NCI-H2107 (cell line): ENCODE measurements at regions not wholly inside any gene's neighbourhood (a gene's known extent, or its start where the extent isn't known, plus 50 kb on each side); places are given as distances from the start of the nearest gene placed in this dataset.

Experiments used
- DNase-seq: peaks from one replicate; lab custom pipeline; 2025; lab: John Stamatoyannopoulos, UW

DNA sequence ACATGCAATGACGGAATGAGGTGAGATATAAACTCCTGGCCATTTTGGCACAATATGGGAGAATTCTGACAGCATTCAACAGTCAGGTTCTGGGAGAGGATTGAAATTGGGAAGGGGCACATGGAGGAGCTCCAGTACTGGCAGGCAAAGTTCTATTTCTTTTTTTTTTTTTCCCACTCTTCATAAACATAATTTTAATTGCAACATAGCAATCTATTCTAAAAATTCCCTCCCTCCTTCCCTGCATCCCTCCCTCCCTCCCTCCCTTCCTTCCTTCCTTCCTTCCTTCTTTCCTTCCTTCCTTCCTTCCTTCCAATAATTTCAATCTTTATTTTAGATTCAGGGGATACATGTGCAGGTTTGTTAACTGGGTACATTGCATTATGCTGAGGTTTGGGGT is 93.2 kb downstream of the PTCSC3 start:
- DNase-seq: no peak

DNA sequence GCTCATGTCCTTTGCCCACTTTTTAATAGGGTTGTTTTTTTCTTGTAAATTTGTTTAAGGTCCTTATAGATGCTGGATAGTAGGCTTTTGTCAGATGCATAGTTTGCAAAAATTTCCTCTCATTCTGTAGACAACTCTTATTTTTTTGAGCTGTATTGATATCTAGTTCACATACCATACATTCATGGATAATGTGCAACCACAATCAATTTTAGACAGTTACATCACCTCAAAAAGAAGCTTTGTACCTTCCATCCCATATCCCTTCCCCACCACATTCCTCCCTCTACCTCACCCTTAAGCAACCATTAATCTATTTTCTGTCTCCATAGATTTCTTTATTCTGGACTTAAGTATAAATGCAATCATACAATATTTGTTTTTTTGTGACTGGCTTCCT is 98.4 kb downstream of the PTCSC3 start:
- no peak for DNase-seq

DNA sequence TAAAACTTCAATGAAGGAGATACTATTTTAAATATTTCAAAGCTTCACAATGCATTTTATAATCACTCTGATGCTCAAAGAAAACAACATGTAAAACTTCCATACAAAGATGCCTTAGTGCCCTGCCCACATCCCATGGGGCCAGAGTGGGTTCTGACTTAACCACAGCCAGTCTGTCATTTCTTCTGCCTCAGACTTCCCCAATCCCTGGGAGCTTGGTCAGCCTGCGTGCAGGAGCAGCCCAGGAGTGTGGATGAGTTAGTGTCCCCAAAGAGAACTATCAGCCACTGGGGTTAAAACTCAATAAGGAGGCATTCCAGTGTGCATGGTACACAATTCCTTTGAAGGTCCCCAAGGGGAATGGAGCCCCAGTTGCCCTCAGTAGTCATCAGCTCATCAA is 100.3 kb downstream of the PTCSC3 start:
- no peak for DNase-seq

DNA sequence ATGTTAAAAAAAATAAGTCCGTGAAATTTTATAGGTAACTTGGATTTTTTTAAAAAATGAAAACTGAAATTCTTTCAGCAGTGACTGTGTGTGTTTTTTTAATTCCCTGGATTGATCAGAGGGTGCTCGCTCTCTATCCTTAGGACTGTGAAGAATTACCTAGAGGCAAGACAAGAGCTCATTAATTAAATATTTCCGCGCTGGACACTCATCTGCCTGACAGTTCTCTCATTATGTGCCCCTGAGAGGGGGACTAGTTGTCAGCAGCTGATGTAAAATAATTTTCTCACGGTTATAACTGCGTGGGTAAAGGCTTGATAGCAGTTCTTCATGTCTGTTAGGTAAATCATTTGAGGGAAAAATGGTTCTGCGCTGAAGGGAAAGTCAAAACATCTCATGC is 101.3 kb downstream of the PTCSC3 start:
- no peak for DNase-seq

DNA sequence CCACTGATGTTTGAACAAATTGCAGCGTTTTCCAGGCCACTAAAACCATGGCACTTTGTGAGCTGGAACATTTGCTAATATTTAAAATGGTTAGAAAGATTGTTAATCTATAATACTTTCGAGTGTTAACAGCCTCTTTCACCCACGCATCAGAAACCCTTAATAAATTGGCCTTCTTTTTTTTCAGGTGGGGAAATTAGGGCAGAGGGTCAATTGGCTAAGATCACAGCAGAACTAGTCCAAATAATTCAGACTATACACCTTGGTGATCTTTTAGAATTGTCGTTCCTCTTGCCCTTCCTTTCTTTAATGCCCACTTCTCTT is 105.8 kb downstream of the PTCSC3 start:
- DNase-seq: no peak

DNA sequence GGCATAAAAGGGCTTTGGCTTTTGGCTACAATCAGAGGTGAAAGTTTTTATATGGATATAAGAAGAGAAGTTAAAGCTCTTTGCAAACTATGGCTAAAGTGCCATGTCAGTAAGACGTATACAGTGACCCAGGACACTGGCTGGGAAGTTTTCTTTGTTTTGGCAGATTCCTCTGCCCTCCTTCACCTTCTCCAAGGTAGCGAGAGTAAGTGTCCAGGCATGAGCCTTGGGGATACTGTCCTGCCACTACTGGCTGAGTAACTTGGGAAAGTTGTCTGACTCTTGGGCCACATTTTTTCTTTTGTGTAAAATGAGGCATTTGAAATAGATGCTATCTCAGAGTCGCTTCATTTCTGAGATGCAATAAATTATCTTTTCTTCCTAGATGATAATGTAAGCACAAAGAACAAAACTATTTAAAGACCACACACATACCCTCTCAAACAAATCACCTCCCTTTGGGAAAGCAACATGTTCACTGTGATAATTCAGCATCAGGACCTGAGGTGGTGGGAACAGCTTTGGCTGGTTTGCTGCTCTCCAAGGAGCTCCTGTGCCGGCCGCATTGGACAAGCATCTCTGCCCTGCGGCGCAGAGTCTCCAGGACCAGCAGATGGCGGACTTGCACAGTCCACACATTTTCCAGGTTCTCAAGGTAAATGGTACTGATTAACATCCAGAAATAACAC is 106.3 kb downstream of the PTCSC3 start:
- peak; percentile 92 for DNase-seq

- DNase-seq: peak; percentile 76
These were observed 107.0 kb downstream of the PTCSC3 start for GRCh38 chr14:36069535-36069900.

GRCh38 chr14:36068777-36069534 is 107.6 kb downstream of the PTCSC3 start:
- peak; percentile 38 for DNase-seq

DNA sequence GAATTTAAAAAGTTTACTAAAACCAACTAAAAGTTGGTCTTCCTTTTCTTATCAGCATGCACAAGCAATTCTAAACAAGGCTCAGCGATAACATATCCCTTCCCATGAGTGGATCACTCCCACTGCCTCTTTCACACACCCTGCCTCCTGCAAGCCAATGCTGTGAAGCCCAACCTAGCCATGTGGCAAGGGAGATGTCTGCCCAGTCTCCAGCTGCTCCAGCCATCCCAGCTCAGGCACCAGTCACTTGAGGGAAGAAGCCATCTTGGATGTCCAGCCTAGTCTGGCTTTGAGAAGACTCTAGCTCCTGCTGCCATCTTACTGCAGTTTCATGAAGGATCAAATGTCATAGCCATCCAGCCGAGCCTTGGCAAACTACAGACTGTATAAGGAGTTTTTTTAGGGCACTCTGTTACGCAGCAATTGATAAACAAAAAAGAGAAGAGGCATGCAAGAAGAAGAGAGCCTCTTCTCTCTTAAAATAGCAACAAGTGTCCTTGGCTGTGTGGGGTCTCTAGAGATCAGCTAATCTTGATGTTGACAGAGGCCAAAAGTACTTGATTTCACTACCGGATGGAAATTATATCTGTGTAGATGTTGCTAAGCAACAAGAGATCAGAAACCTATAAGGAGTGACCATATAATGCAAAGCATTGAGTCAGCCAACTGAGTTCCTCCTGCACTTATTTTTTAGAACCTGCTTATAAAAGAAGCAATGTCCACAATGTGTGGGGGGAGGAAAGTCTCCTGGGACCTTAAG is 108.9 kb downstream of the PTCSC3 start:
- DNase-seq: peak; percentile 22

DNA sequence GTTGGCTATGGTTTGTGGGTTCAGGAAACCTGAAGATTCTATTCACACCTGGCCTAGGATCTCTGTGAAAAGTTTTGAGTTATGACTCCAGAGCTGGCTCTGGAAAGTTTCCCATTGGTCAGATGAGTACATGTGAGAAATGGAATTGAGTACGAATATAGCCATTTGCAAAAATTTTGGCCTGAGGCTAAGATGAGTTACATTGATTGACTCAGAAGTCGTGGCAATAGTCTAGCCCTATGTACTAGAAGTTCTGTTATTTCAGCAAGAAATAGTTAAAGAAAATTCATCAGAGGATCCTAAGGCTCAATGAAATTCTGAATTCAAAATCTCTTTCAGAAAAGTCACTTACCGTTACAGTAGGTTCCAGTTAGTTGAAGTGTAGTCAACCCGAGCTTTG is 109.9 kb downstream of the PTCSC3 start:
- no peak for DNase-seq

- DNase-seq: no peak
These were observed 110.7 kb downstream of the PTCSC3 start for GRCh38 chr14:36065831-36066230.

DNA sequence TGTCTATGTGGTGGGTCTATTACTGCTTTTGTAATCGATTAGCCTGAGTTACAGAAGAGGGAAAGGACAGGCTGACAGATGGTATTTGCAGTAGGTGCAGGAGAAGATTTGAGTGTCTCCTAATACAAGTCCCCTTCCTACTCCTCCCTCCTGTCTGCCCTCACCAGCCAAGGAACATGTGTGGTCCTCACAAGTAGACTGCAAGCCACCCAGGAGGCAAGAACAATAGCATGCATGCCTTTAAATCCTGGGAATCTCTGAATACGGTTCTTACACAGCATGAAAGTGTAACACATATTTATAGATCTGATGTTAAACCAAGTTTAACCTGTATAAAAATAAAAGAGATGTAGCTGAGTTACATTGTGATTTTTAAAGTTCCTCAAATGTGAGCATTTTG is 117.0 kb downstream of the PTCSC3 start:
- DNase-seq: no peak

DNA sequence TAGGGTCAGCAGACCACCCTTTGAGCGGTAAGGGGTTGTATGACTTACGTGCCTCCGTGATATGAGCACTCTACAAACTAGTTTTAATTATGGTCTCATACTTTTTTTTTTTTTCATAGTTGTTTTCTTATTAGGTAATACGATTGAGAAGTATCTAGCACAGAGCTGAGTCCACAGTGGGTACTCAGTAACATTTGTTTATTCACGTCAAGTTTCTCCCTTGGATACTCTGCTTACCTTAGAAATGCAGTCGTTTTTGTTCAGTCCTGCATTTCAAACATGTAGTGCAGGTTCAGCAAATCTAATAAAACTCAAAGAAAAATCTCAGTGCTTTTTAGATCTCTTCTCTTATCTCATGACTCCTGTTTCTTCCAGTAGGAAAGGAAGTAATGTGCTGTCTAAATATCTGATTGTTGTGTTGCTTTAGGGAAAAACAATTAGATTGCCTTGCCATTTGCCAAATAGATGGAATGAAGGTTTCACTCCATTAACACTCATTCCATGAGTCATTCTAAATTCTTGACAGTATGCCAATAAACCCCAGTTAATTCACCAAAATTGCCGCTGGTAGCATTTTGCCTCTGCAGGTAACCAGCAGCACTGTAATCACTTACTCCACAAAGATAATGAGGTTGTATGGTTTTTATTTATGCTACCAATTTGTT is 118.9 kb downstream of the PTCSC3 start:
- peak; percentile 24 for DNase-seq

- no peak for DNase-seq
These were observed 119.7 kb downstream of the PTCSC3 start for GRCh38 chr14:36056845-36057244.

DNA sequence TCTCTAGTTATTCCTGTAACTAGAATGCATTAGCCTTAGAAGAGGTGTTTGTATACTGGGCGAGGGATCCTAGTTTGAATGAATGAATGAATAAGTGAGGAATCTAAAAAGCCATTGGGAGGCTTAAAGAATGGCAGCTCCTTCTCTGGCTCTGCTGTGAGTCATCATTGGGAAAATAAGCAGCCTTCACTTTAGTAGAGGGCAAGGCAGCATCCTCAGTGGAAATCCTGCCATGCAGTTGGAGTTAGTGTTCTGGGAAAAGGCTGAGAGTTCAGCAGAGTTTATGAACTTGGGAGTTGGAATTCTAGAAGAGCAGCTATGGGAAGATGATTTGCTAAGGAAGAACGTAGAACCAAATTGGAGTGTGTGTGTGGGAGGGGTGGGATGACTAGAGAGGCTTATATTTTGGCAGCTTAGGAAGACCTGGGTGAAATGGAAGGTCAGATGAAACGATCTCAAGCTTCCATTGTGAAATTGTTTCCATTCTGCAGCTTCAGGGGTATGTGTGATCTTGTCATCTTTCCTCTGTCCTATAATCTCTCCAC is 120.8 kb downstream of the PTCSC3 start:
- DNase-seq: no peak

GRCh38 chr14:36055052-36055378 is 121.5 kb downstream of the PTCSC3 start:
- DNase-seq: no peak

- no peak for DNase-seq
These were observed 122.0 kb downstream of the PTCSC3 start for GRCh38 chr14:36054353-36055051.

- no peak for DNase-seq
These were observed 123.8 kb downstream of the PTCSC3 start for GRCh38 chr14:36052681-36053080.

- no peak for DNase-seq
These were observed 124.5 kb downstream of the PTCSC3 start for GRCh38 chr14:36052063-36052462.

GRCh38 chr14:36048667-36049066 is 127.9 kb downstream of the PTCSC3 start:
- DNase-seq: no peak

DNA sequence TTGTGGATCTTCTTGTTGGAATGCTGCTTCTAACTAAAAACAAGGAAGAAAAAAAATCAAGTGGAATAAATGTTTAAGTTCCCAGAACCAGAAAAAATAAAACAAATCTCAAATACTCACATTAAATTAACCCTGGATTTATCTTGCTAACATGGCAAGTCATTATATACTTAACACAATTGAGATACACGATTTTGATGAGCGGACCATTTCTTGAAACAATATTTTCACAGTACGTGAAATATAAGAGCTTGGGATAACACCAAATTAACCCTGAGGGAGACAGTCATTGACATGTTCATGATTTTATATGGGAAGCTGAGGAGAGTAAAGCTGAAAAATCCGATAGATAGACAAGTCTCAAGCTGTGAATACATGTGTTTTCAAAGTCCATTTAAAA is 128.6 kb downstream of the PTCSC3 start:
- no peak for DNase-seq

GRCh38 chr14:36035675-36036074 is 140.8 kb downstream of the PTCSC3 start:
- DNase-seq: no peak
